ENCODE measurements at regions not wholly inside any gene's neighbourhood (a gene's known extent, or its start where the extent isn't known, plus 50 kb on each side); places are given as distances from the start of the nearest gene placed in this dataset.
"Not testable (repeated sequence)": the region's sequence is repeated elsewhere in the genome, so short reads cannot be mapped to it uniquely, and the experiment has no call there.

GRCh38 chr15:81056304-81056703, 55.6 kb downstream of the TLNRD1 start:
- DNase-seq (ENCODE audit: low read depth in 4 of 6, low spot score in 6 of 6) = no peak
- Histone ChIP-seq H3K36me3 (ENCODE audit: control insufficient read depth, insufficient read depth, low read length) (no peaks in the 10 kb centered on the region), H3K4me1 (ENCODE audit: control insufficient read depth, insufficient read depth, low read length) (no peaks in the 10 kb centered on the region), H3K4me3 (ENCODE audit: low read depth, low read length) (no peak overlapping the region), H3K27ac (ENCODE audit: low read depth, low read length) (no peak overlapping the region), H3K9me3 (ENCODE audit: control insufficient read depth, insufficient read depth, low read length) (no peaks in the 10 kb centered on the region), H3K27me3 (ENCODE audit: control insufficient read depth, insufficient read depth, low read length) (no peaks in the 10 kb centered on the region)
- WGBS (ENCODE audit: insufficient coverage) = no CpG with 5 or more reads among the region's 1 CpG

GRCh38 chr15:81060470-81060869, 59.7 kb downstream of the TLNRD1 start:
- no peaks in the 10 kb centered on the region for H3K9me3 ChIP-seq (ENCODE audit: control insufficient read depth, insufficient read depth, low read length)
- H3K27me3 ChIP-seq (ENCODE audit: control insufficient read depth, insufficient read depth, low read length) = no peaks in the 10 kb centered on the region
- no peak for DNase-seq (ENCODE audit: low read depth in 4 of 6, low spot score in 6 of 6)
- no peak overlapping the region for H3K4me3 ChIP-seq (ENCODE audit: low read depth, low read length)
- 67% methylated on average over 1 of the region's 2 CpGs for WGBS (ENCODE audit: insufficient coverage)
- H3K27ac ChIP-seq (ENCODE audit: low read depth, low read length) = no peak overlapping the region
- H3K4me1 ChIP-seq (ENCODE audit: control insufficient read depth, insufficient read depth, low read length) = no peaks in the 10 kb centered on the region
- no peaks in the 10 kb centered on the region for H3K36me3 ChIP-seq (ENCODE audit: control insufficient read depth, insufficient read depth, low read length)

- DNase-seq (ENCODE audit: low read depth in 4 of 6, low spot score in 6 of 6) = no peak
- H3K4me3 ChIP-seq (ENCODE audit: low read depth, low read length) = no peak overlapping the region
Measured at GRCh38 chr15:81060907-81061306, 60.2 kb downstream of the TLNRD1 start.

GRCh38 chr15:81061490-81062253, 60.9 kb downstream of the TLNRD1 start:
- Histone ChIP-seq H3K27ac (ENCODE audit: low read depth, low read length) (no peak overlapping the region), H3K9me3 (ENCODE audit: control insufficient read depth, insufficient read depth, low read length) (no peaks in the 10 kb centered on the region), H3K36me3 (ENCODE audit: control insufficient read depth, insufficient read depth, low read length) (no peaks in the 10 kb centered on the region), H3K27me3 (ENCODE audit: control insufficient read depth, insufficient read depth, low read length) (no peaks in the 10 kb centered on the region), H3K4me1 (ENCODE audit: control insufficient read depth, insufficient read depth, low read length) (no peaks in the 10 kb centered on the region), H3K4me3 (ENCODE audit: low read depth, low read length) (no peak overlapping the region)
- DNase-seq (ENCODE audit: low read depth in 4 of 6, low spot score in 6 of 6) = no peak
- WGBS (ENCODE audit: insufficient coverage) = 78% methylated on average over 3 of the region's 5 CpGs

More at GRCh38 chr15:81060907-81061306, 60.2 kb downstream of the TLNRD1 start:
- Histone ChIP-seq H3K36me3 (ENCODE audit: control insufficient read depth, insufficient read depth, low read length) (no peaks in the 10 kb centered on the region), H3K4me1 (ENCODE audit: control insufficient read depth, insufficient read depth, low read length) (no peaks in the 10 kb centered on the region), H3K27me3 (ENCODE audit: control insufficient read depth, insufficient read depth, low read length) (no peaks in the 10 kb centered on the region), H3K9me3 (ENCODE audit: control insufficient read depth, insufficient read depth, low read length) (no peaks in the 10 kb centered on the region), H3K27ac (ENCODE audit: low read depth, low read length) (no peak overlapping the region)
- no CpG with 5 or more reads among the region's 2 CpGs for WGBS (ENCODE audit: insufficient coverage)

- Histone ChIP-seq H3K27ac (ENCODE audit: low read depth, low read length) (no peak overlapping the region), H3K9me3 (ENCODE audit: control insufficient read depth, insufficient read depth, low read length) (no peaks in the 10 kb centered on the region), H3K4me3 (ENCODE audit: low read depth, low read length) (no peak overlapping the region), H3K27me3 (ENCODE audit: control insufficient read depth, insufficient read depth, low read length) (no peaks in the 10 kb centered on the region), H3K36me3 (ENCODE audit: control insufficient read depth, insufficient read depth, low read length) (no peaks in the 10 kb centered on the region), H3K4me1 (ENCODE audit: control insufficient read depth, insufficient read depth, low read length) (no peaks in the 10 kb centered on the region)
- no CpG with 5 or more reads among the region's 1 CpG for WGBS (ENCODE audit: insufficient coverage)
- no peak for DNase-seq (ENCODE audit: low read depth in 4 of 6, low spot score in 6 of 6)
Measured at GRCh38 chr15:81062937-81063336, 62.2 kb downstream of the TLNRD1 start.

- H3K36me3 ChIP-seq (ENCODE audit: control insufficient read depth, insufficient read depth, low read length) = no peaks in the 10 kb centered on the region
- 83% methylated on average over 1 of the region's 2 CpGs for WGBS (ENCODE audit: insufficient coverage)
- no peak overlapping the region for H3K4me3 ChIP-seq (ENCODE audit: low read depth, low read length)
- H3K9me3 ChIP-seq (ENCODE audit: control insufficient read depth, insufficient read depth, low read length) = no peaks in the 10 kb centered on the region
- no peaks in the 10 kb centered on the region for H3K4me1 ChIP-seq (ENCODE audit: control insufficient read depth, insufficient read depth, low read length)
- H3K27me3 ChIP-seq (ENCODE audit: control insufficient read depth, insufficient read depth, low read length) = no peaks in the 10 kb centered on the region
- no peak for DNase-seq (ENCODE audit: low read depth in 4 of 6, low spot score in 6 of 6)
- H3K27ac ChIP-seq (ENCODE audit: low read depth, low read length) = no peak overlapping the region
Measured at GRCh38 chr15:81064253-81064652, 63.5 kb downstream of the TLNRD1 start.

GRCh38 chr15:81067567-81067966, 66.5 kb upstream of the CFAP161 start:
- H3K36me3 ChIP-seq (ENCODE audit: control insufficient read depth, insufficient read depth, low read length); H3K9me3 ChIP-seq (ENCODE audit: control insufficient read depth, insufficient read depth, low read length); DNase-seq (ENCODE audit: low read depth in 4 of 6, low spot score in 6 of 6); H3K4me3 ChIP-seq (ENCODE audit: low read depth, low read length); H3K4me1 ChIP-seq (ENCODE audit: control insufficient read depth, insufficient read depth, low read length); H3K27me3 ChIP-seq (ENCODE audit: control insufficient read depth, insufficient read depth, low read length); H3K27ac ChIP-seq (ENCODE audit: low read depth, low read length): not testable (repeated sequence)

GRCh38 chr15:81068516-81068915, 65.6 kb upstream of the CFAP161 start:
- no peak for DNase-seq (ENCODE audit: low read depth in 4 of 6, low spot score in 6 of 6)
- no peak overlapping the region for H3K27ac ChIP-seq (ENCODE audit: low read depth, low read length)
- 86% methylated on average over 2 of the region's 4 CpGs for WGBS (ENCODE audit: insufficient coverage)
- H3K4me3 ChIP-seq (ENCODE audit: low read depth, low read length) = no peak overlapping the region
- no peaks in the 10 kb centered on the region for H3K36me3 ChIP-seq (ENCODE audit: control insufficient read depth, insufficient read depth, low read length)
- no peaks in the 10 kb centered on the region for H3K27me3 ChIP-seq (ENCODE audit: control insufficient read depth, insufficient read depth, low read length)
- H3K4me1 ChIP-seq (ENCODE audit: control insufficient read depth, insufficient read depth, low read length) = no peaks in the 10 kb centered on the region
- no peaks in the 10 kb centered on the region for H3K9me3 ChIP-seq (ENCODE audit: control insufficient read depth, insufficient read depth, low read length)

- no peak overlapping the region for H3K27ac ChIP-seq (ENCODE audit: low read depth, low read length)
- no peaks in the 10 kb centered on the region for H3K27me3 ChIP-seq (ENCODE audit: control insufficient read depth, insufficient read depth, low read length)
- H3K36me3 ChIP-seq (ENCODE audit: control insufficient read depth, insufficient read depth, low read length) = no peaks in the 10 kb centered on the region
- H3K9me3 ChIP-seq (ENCODE audit: control insufficient read depth, insufficient read depth, low read length) = no peaks in the 10 kb centered on the region
- H3K4me1 ChIP-seq (ENCODE audit: control insufficient read depth, insufficient read depth, low read length) = no peaks in the 10 kb centered on the region
- no peak for DNase-seq (ENCODE audit: low read depth in 4 of 6, low spot score in 6 of 6)
- WGBS (ENCODE audit: insufficient coverage) = 86% methylated on average over 2 of the region's 5 CpGs
- no peak overlapping the region for H3K4me3 ChIP-seq (ENCODE audit: low read depth, low read length)
Measured at GRCh38 chr15:81069356-81069755, 64.7 kb upstream of the CFAP161 start.

- Histone ChIP-seq H3K4me3 (ENCODE audit: low read depth, low read length) (no peak overlapping the region), H3K4me1 (ENCODE audit: control insufficient read depth, insufficient read depth, low read length) (no peaks in the 10 kb centered on the region), H3K36me3 (ENCODE audit: control insufficient read depth, insufficient read depth, low read length) (no peaks in the 10 kb centered on the region), H3K27me3 (ENCODE audit: control insufficient read depth, insufficient read depth, low read length) (no peaks in the 10 kb centered on the region), H3K9me3 (ENCODE audit: control insufficient read depth, insufficient read depth, low read length) (no peaks in the 10 kb centered on the region), H3K27ac (ENCODE audit: low read depth, low read length) (no peak overlapping the region)
- no peak for DNase-seq (ENCODE audit: low read depth in 4 of 6, low spot score in 6 of 6)
- WGBS (ENCODE audit: insufficient coverage) = 93% methylated on average over 11 of the region's 11 CpGs
Measured at GRCh38 chr15:81069909-81070308, 64.2 kb upstream of the CFAP161 start.
